ENCODE measurements at regions not wholly inside any gene's neighbourhood (a gene's known extent, or its start where the extent isn't known, plus 50 kb on each side); places are given as distances from the start of the nearest gene placed in this dataset.
A peak's percentile ranks its signal among the peaks of the same experiment; 100 is the strongest.

DNA sequence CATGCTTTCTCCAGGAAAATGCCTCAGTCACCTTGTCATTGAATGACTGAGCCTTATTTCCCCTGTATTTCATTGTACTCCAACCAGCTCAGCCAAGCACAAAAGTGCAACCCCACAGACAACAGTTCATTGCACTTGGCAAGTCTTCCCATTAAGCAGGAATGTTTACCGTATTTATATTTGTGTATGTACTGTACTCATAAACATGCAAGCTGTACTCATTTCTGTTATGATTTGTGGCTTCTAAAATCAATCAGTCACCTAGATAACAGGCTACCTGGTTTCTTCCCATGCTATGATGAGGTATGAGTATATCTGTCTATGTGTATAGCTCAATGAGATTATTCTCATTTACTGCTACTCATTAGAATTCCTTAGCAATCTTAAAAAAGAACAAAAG, 505.5 kb upstream of the FAM98A start:
- no peak for ATAC-seq
- 55% methylated on average over 1 of the region's 1 CpG for WGBS
- Histone ChIP-seq H3K9me3 (ENCODE audit: control insufficient read depth, low read length) (no peaks in the 10 kb centered on the region), H3K4me1 (ENCODE audit: control insufficient read depth, insufficient read depth, low read length) (no peaks in the 10 kb centered on the region), H3K4me3 (ENCODE audit: low read length) (no peak overlapping the region), H3K27me3 (ENCODE audit: control insufficient read depth, insufficient read depth) (no peaks in the 10 kb centered on the region), H3K27ac (ENCODE audit: low read length) (no peak overlapping the region)
- intact Hi-C loops (cut with DNase I): no loop called here
- no peak for DNase-seq

DNA sequence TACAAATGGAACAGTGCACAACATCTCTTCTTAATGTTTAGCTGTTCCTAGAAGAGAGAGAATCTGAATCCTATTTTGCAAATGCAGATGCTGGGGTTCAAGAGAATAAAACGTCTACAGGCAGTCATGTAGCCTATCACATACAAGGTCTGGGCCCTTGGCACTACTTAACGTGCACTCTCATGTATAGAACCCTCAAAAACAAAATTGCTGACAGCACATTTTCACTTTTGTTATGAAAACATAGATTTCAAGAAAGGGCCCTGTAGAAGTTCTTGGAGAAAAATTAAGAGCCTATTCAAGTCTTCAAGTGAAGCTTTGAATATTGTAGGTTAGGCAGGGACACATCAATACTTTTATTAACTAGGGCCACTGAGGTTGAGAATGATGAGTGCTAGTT, 504.3 kb upstream of the FAM98A start:
- H3K9me3 ChIP-seq (ENCODE audit: control insufficient read depth, low read length): no peaks in the 10 kb centered on the region
- intact Hi-C loops (cut with DNase I): no loop called here
- ATAC-seq (no peak), DNase-seq (no peak)
- no peaks in the 10 kb centered on the region for H3K4me1 ChIP-seq (ENCODE audit: control insufficient read depth, insufficient read depth, low read length)
- no peak overlapping the region for H3K4me3 ChIP-seq (ENCODE audit: low read length)
- no peaks in the 10 kb centered on the region for H3K27me3 ChIP-seq (ENCODE audit: control insufficient read depth, insufficient read depth)
- 71% methylated on average over 2 of the region's 2 CpGs for WGBS
- no peak overlapping the region for H3K27ac ChIP-seq (ENCODE audit: low read length)

DNA sequence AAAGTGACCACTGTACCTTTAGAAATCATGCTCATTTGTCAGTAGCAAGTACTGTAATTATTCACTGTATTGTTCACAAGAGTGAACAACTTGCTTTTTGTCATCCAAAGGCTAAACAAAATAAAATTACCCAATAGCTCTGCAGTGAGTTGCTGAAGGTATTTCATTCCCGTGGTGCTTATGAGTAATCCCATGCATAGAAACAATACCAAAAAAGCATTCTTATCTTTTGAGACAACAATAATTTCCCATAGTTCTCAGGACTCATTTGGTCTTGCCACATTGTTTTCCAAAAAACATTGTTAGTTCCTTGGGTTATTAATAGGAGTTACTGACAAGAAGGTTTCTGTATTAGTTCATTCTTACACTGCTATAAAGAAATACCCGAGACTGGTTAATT, 503.2 kb upstream of the FAM98A start:
- Histone ChIP-seq H3K27me3 (ENCODE audit: control insufficient read depth, insufficient read depth) (no peaks in the 10 kb centered on the region), H3K4me1 (ENCODE audit: control insufficient read depth, insufficient read depth, low read length) (no peaks in the 10 kb centered on the region), H3K27ac (ENCODE audit: low read length) (no peak overlapping the region), H3K4me3 (ENCODE audit: low read length) (no peak overlapping the region), H3K9me3 (ENCODE audit: control insufficient read depth, low read length) (no peaks in the 10 kb centered on the region)
- ATAC-seq (no peak), DNase-seq (no peak)
- 71% methylated on average over 2 of the region's 2 CpGs for WGBS
- intact Hi-C loops (cut with DNase I): no loop called here

DNA sequence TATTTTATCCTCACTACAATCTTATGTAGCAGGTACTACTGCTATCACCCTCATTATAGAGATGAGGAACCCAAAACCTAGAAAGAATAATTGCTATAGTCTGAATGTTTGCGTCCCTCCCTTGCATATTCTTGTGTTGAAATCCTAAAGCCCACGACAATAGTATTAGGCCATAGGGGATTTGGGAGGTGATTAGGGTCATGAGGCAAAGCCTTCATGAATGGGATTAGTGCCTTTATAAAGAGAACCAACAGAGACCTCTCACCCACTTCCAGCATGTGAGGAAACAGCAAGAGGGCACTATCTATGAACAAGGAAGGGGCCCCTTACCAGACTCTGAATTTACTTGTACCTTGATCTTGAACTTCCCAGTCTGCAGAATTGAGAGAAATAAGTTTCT, 500.3 kb upstream of the FAM98A start:
- ATAC-seq (no peak), DNase-seq (no peak)
- H3K4me3 ChIP-seq (ENCODE audit: low read length): no peak overlapping the region
- no peaks in the 10 kb centered on the region for H3K4me1 ChIP-seq (ENCODE audit: control insufficient read depth, insufficient read depth, low read length)
- H3K27ac ChIP-seq (ENCODE audit: low read length): no peak overlapping the region
- intact Hi-C loops (cut with DNase I): no loop called here
- no peaks in the 10 kb centered on the region for H3K27me3 ChIP-seq (ENCODE audit: control insufficient read depth, insufficient read depth)
- H3K9me3 ChIP-seq (ENCODE audit: control insufficient read depth, low read length): no peaks in the 10 kb centered on the region
- 89% methylated on average over 2 of the region's 2 CpGs for WGBS

DNA sequence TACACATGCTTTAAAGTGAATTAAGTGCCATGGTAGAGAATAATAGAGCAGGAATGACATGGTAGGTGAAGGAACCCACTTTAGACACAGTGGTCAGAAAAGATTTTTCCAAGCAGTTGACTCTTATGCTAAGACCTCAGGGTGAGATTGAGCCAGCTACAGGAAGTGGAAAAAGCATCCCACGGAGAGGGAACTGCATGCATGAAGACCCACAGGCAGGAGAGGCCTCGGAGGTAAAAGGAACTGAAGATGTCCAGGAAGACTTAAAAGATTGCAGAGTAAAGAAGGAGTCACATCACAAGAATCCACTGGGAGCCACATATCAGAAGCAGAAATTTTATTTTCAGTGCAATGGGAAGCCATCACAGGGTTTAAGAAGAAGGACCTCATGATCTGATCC, 499.2 kb upstream of the FAM98A start:
- Histone ChIP-seq H3K9me3 (ENCODE audit: control insufficient read depth, low read length) (no peaks in the 10 kb centered on the region), H3K4me3 (ENCODE audit: low read length) (no peak overlapping the region), H3K27ac (ENCODE audit: low read length) (no peak overlapping the region), H3K4me1 (ENCODE audit: control insufficient read depth, insufficient read depth, low read length) (no peaks in the 10 kb centered on the region), H3K27me3 (ENCODE audit: control insufficient read depth, insufficient read depth) (no peaks in the 10 kb centered on the region)
- 59% methylated on average over 2 of the region's 2 CpGs for WGBS
- intact Hi-C loops (cut with DNase I): no loop called here
- ATAC-seq: no peak
- no peak for DNase-seq

DNA sequence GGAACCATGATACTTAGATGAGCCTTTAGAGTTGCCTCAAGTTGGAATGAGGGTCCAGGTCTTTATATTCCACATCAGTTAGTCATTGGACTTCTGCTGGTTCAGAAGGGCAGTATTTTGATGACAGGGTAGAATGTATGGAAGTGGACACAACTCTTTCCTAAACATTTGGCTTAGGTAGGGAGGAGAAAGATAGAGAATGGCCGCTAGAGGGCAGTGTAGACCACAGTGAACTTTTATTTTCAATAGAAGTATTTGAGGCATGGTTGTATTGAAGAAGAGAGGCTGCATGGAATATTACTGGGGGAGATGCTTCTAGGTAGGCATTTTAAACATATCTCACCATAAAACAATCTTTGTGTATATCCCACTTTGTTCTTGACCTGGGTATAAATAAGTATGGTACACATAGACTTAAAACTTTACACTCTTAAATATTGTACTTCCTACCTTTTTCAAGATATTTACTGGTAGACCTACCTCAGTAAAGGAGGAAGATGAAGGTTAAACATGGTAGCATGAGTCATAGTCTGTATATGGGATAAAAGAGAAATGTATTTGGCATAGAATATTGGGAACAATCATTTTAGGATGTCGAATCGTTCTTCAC, 497.6 kb upstream of the FAM98A start:
- Histone ChIP-seq H3K4me1 (ENCODE audit: control insufficient read depth, insufficient read depth, low read length) (no peaks in the 10 kb centered on the region), H3K4me3 (ENCODE audit: low read length) (no peak overlapping the region), H3K27me3 (ENCODE audit: control insufficient read depth, insufficient read depth) (no peaks in the 10 kb centered on the region), H3K9me3 (ENCODE audit: control insufficient read depth, low read length) (no peaks in the 10 kb centered on the region), H3K27ac (ENCODE audit: low read length) (no peak overlapping the region)
- WGBS: 63% methylated on average over 3 of the region's 3 CpGs
- intact Hi-C loops (cut with DNase I): no loop called here
- peak in 1 of 3 donors; percentile 15 for DNase-seq
- ATAC-seq: peak; percentile 45 to 48

DNA sequence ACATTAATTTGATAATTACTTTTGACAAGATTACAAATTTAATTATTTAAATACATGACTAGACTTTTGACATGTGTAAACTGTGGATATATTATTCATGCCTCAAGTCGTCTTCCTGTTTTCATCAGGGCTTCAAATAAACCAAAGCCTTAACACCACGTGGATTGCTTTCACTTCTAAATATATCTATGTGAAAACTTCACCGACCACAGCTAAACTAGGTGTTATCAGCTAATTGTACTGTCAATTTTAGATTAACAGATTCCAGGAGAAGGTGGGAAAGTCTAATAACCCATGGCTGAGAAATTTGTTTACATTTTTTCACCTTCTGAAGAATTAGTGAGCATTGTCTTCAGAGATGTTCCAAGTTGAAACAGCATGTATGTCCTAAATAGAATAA, 494.7 kb upstream of the FAM98A start:
- intact Hi-C loops (cut with DNase I): no loop called here
- Histone ChIP-seq H3K4me1 (ENCODE audit: control insufficient read depth, insufficient read depth, low read length) (no peaks in the 10 kb centered on the region), H3K27me3 (ENCODE audit: control insufficient read depth, insufficient read depth) (no peaks in the 10 kb centered on the region), H3K4me3 (ENCODE audit: low read length) (no peak overlapping the region), H3K27ac (ENCODE audit: low read length) (no peak overlapping the region), H3K9me3 (ENCODE audit: control insufficient read depth, low read length) (no peaks in the 10 kb centered on the region)
- DNase-seq (no peak), ATAC-seq (no peak)
- 27% methylated on average over 3 of the region's 3 CpGs for WGBS

DNA sequence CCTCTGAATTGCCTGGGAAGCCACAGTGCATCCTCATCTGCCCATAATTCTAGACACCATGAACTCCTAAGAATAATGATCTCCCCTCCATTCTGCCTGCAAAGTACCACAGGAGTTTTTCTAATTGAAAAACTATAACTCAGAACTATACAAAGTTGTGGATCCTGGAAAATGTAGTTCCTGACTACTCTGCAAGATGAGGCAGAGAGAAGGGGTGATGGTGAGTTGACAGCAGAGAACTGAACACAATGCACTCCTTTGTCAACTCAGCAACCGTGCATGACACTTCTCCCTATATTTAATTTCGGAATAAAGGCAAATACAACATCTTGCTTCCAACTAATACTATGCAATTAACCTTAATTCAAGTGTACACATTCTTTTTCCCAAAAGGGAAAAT, 471.1 kb upstream of the FAM98A start:
- Histone ChIP-seq H3K27me3 (ENCODE audit: control insufficient read depth, insufficient read depth) (no peaks in the 10 kb centered on the region), H3K4me1 (ENCODE audit: control insufficient read depth, insufficient read depth, low read length) (no peaks in the 10 kb centered on the region), H3K27ac (ENCODE audit: low read length) (no peak overlapping the region), H3K4me3 (ENCODE audit: low read length) (no peak overlapping the region), H3K9me3 (ENCODE audit: control insufficient read depth, low read length) (no peaks in the 10 kb centered on the region)
- intact Hi-C loops (cut with DNase I): no loop called here
- 77% methylated on average over 2 of the region's 2 CpGs for WGBS
- ATAC-seq (no peak), DNase-seq (no peak)

DNA sequence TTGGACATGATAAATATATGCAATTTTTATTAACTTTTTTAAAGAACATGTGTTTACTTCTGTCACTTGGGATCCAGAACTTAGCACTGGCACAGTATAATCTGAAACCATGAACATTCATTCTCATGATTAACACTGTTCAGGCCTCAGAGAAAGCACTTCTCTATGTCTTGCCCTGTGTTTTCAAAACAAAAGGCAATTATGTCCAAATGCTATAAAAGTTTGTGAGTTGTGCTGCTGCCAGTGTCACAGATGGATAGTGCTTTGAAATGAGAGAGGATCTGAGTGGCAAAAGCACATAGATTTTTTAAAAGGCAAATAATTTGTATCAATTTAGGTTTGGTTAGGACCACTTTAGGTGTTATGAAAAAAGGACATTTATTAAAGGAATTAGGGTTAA, 470.5 kb upstream of the FAM98A start:
- no peaks in the 10 kb centered on the region for H3K27me3 ChIP-seq (ENCODE audit: control insufficient read depth, insufficient read depth)
- intact Hi-C loops (cut with DNase I): no loop called here
- DNase-seq (no peak), ATAC-seq (no peak)
- no peak overlapping the region for H3K4me3 ChIP-seq (ENCODE audit: low read length)
- H3K27ac ChIP-seq (ENCODE audit: low read length): no peak overlapping the region
- no peaks in the 10 kb centered on the region for H3K9me3 ChIP-seq (ENCODE audit: control insufficient read depth, low read length)
- H3K4me1 ChIP-seq (ENCODE audit: control insufficient read depth, insufficient read depth, low read length): no peaks in the 10 kb centered on the region

DNA sequence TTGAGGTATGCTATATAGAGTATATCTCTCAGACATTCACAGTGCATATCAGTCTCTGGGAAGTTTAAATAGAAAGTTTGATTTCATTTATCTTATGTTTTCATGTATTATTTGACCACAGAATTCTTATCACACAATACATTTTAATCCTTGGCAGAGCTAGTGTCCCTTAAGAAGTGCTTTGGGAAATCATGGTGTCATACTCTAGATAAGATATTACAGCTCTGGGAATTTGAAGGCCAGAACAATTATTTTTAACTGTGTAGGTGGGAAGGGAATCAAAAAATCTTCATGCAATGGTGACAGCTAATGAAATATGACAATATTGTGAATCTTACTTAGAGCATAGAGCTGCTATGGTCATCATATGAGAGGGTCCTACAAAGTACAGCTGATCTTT, 451.3 kb upstream of the FAM98A start:
- Histone ChIP-seq H3K27me3 (ENCODE audit: control insufficient read depth, insufficient read depth) (no peaks in the 10 kb centered on the region), H3K4me1 (ENCODE audit: control insufficient read depth, insufficient read depth, low read length) (no peaks in the 10 kb centered on the region), H3K4me3 (ENCODE audit: low read length) (no peak overlapping the region), H3K9me3 (ENCODE audit: control insufficient read depth, low read length) (no peaks in the 10 kb centered on the region), H3K27ac (ENCODE audit: low read length) (no peak overlapping the region)
- DNase-seq: no peak
- intact Hi-C loops (cut with DNase I): no loop called here
- no peak for ATAC-seq

DNA sequence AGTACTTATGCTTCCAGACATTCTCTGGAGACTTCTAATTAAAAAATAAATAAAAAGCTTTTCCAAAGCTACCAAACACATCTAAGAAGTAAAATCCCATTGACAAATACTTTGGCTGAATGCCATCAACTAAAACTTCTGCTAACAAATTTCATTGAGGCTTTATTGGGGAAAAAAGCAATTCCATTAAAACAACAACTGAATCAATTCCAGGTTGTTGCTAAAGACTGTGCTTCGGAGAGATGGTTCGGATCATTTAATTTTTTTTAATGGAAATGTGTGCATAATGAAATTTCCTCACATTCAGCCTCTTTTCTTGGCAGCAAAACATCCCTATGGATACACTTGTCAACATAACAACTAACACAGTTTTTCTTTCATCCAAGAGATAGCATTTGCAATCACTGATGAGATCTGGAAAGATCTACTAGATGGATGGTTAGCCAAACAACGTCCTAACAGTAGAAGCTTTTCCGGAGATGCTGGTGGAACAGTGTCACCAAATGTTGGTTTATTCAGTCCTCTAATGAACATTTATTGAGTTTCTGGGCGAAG, 446.1 kb upstream of the FAM98A start:
- Histone ChIP-seq H3K27me3 (ENCODE audit: control insufficient read depth, insufficient read depth) (no peaks in the 10 kb centered on the region), H3K9me3 (ENCODE audit: control insufficient read depth, low read length) (no peaks in the 10 kb centered on the region), H3K27ac (ENCODE audit: low read length) (no peak overlapping the region), H3K4me3 (ENCODE audit: low read length) (no peak overlapping the region), H3K4me1 (ENCODE audit: control insufficient read depth, insufficient read depth, low read length) (no peaks in the 10 kb centered on the region)
- intact Hi-C loops (cut with DNase I): no loop called here
- WGBS: 64% methylated on average over 5 of the region's 5 CpGs
- ATAC-seq (no peak), DNase-seq (no peak)

DNA sequence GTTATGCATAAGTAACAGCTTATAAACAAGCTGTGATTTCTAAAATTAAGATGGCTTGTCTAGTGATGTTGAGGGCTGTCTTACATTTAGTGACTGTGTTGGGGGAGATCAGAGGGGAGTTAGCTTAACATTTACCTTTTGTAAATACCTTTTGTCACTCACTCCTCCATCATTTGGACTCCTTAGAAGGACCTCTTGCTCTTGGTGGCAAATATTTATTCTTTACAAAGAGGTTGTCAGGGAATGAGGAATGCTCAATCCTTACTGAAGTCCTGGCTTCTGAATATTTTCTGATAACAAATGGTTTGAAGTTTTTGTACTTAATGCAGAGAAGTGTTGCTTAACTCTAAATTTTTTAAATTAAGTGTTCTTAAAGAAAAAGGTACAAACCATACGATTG, 438.8 kb upstream of the FAM98A start:
- no peak for ATAC-seq
- H3K4me3 ChIP-seq (ENCODE audit: low read length): no peak overlapping the region

More for the DNA sequence above, 438.8 kb upstream of the FAM98A start:
- no peak overlapping the region for H3K27ac ChIP-seq (ENCODE audit: low read length)
- WGBS: 93% methylated on average over 1 of the region's 1 CpG
- no peaks in the 10 kb centered on the region for H3K4me1 ChIP-seq (ENCODE audit: control insufficient read depth, insufficient read depth, low read length)
- intact Hi-C loops (cut with DNase I): no loop called here
- DNase-seq: no peak
- H3K27me3 ChIP-seq (ENCODE audit: control insufficient read depth, insufficient read depth): no peaks in the 10 kb centered on the region
- no peaks in the 10 kb centered on the region for H3K9me3 ChIP-seq (ENCODE audit: control insufficient read depth, low read length)

All from right cardiac atrium (tissue), 5 donors.